Limb (tissue), 2 donors: ENCODE measurements at regions not wholly inside any gene's neighbourhood (a gene's known extent, or its start where the extent isn't known, plus 50 kb on each side); places are given as distances from the start of the nearest gene placed in this dataset.
"Not testable (repeated sequence)": the region's sequence is repeated elsewhere in the genome, so short reads cannot be mapped to it uniquely, and the experiment has no call there.

Source experiments
- DNase-seq, 2 donors: peaks; one replicate each; pipeline ENCODE4 v3.0.0-alpha.2; 2016; ENCODE audit errors: extremely low spot score in 2 of 2

GRCh38 chr17:31623990-31624389 is 232.5 kb downstream of the RAB11FIP4 start:
- DNase-seq = no peak

GRCh38 chr17:31622500-31622899 is 231.0 kb downstream of the RAB11FIP4 start:
- no peak for DNase-seq

GRCh38 chr17:31621566-31621965 is 230.1 kb downstream of the RAB11FIP4 start:
- no peak for DNase-seq

GRCh38 chr17:31611053-31611452 is 219.6 kb downstream of the RAB11FIP4 start:
- not testable (repeated sequence) for DNase-seq

GRCh38 chr17:31609996-31610910 is 218.8 kb downstream of the RAB11FIP4 start:
- DNase-seq = no peak

- no peak for DNase-seq
These were observed 217.9 kb downstream of the RAB11FIP4 start for GRCh38 chr17:31609331-31609730.

GRCh38 chr17:31608659-31609254 is 217.3 kb downstream of the RAB11FIP4 start:
- no peak for DNase-seq

GRCh38 chr17:31605761-31606160 is 214.3 kb downstream of the RAB11FIP4 start:
- no peak for DNase-seq

- no peak for DNase-seq
These were observed 213.5 kb downstream of the RAB11FIP4 start for GRCh38 chr17:31604936-31605335.

- DNase-seq = not testable (repeated sequence)
These were observed 208.7 kb downstream of the RAB11FIP4 start for GRCh38 chr17:31600144-31600543.

GRCh38 chr17:31598921-31599571 is 207.6 kb downstream of the RAB11FIP4 start:
- no peak for DNase-seq

- DNase-seq = no peak
These were observed 206.9 kb downstream of the RAB11FIP4 start for GRCh38 chr17:31598399-31598782.

- DNase-seq = no peak
These were observed 206.3 kb downstream of the RAB11FIP4 start for GRCh38 chr17:31597646-31598398.

GRCh38 chr17:31596382-31597323 is 205.2 kb downstream of the RAB11FIP4 start:
- DNase-seq = peak; percentile 23 to 44

- DNase-seq = no peak
These were observed 204.3 kb downstream of the RAB11FIP4 start for GRCh38 chr17:31595666-31596381.

- DNase-seq = no peak
These were observed 203.6 kb downstream of the RAB11FIP4 start for GRCh38 chr17:31595076-31595475.

GRCh38 chr17:31594416-31594815 is 202.9 kb downstream of the RAB11FIP4 start:
- no peak for DNase-seq

GRCh38 chr17:31593806-31594205 is 202.3 kb downstream of the RAB11FIP4 start:
- DNase-seq = peak; percentile 24 to 55

- no peak for DNase-seq
These were observed 200.4 kb downstream of the RAB11FIP4 start for GRCh38 chr17:31591924-31592323.

GRCh38 chr17:31588512-31588911 is 197.0 kb downstream of the RAB11FIP4 start:
- DNase-seq = no peak
